H1 (cell line): ENCODE measurements at regions not wholly inside any gene's neighbourhood (a gene's known extent, or its start where the extent isn't known, plus 50 kb on each side); places are given as distances from the start of the nearest gene placed in this dataset.

ENCODE experiments used
- CBX5 ChIP-seq: fragments of 300-800, 300-1000 bp; sonication (generic); IDR thresholded peaks from 2 replicates; pipeline ENCODE4 v1.7.1; 2016; ENCODE audit warnings: antibody characterized with exemption, low read length, low read depth
- EP300 ChIP-seq, 2 experiments: IDR thresholded peaks; 1 replicate in 1 of 2; 2 replicates in 1 of 2; pipeline ENCODE4 v1.6.1; 2011 to 2012; ENCODE audit warnings: low read depth in 2 of 2, low read length in 2 of 2, mild to moderate bottlenecking in 2 of 2, borderline replicate concordance in 1 of 2, inconsistent platforms in 1 of 2, moderate library complexity in 1 of 2
- POLR2A ChIP-seq, 2 experiments: IDR thresholded peaks; 1 replicate in 1 of 2; 2 replicates in 1 of 2; pipeline ENCODE4 v1.6.1; 2011; ENCODE audit warnings: low read depth in 2 of 2, low read length in 2 of 2, mild to moderate bottlenecking in 2 of 2; ENCODE audit errors: control extremely low read depth in 1 of 2
- POU5F1 ChIP-seq: IDR thresholded peaks from 2 replicates; pipeline ENCODE4 v1.6.1; 2011; ENCODE audit warnings: low read depth, mild to moderate bottlenecking, low read length, moderate library complexity
- TAF1 ChIP-seq: IDR thresholded peaks from 2 replicates; pipeline ENCODE4 v1.6.1; 2011; ENCODE audit warnings: mild to moderate bottlenecking, low read depth, low read length

DNA sequence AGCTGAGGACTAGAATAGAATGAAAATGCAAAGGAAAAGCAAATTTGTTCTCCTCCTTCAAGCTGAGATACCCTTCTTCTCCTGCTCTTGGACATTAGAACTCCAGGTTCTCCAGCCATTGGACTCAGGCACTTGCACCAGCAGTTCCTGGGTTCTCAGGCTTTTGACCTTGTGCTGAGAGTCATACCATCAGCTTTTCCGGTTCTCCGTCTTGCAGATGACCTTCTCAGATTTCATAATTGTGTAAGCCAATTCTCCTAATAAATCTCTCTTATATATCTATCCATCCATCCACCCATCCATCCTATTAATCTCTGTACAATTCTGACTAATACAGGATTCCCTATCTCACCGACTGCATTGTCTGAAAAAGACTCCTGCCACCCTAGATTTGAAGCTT lies 108.3 kb downstream of the AHR start:
- TF ChIP-seq POU5F1 (no peak), EP300 (IDR thresholded peaks at IDR 0.05; ENCODE audit: borderline replicate concordance in 1 of 2, low read depth in 2 of 2, low read length in 2 of 2) (no peak), CBX5 (no peak), POLR2A (IDR thresholded peaks at IDR 0.05; ENCODE audit: control extremely low read depth in 1 of 2, low read depth in 2 of 2, low read length in 2 of 2) (no peak), TAF1 (no peak)
